ENCODE measurements at regions not wholly inside any gene's neighbourhood (a gene's known extent, or its start where the extent isn't known, plus 50 kb on each side); places are given as distances from the start of the nearest gene placed in this dataset.

DNA sequence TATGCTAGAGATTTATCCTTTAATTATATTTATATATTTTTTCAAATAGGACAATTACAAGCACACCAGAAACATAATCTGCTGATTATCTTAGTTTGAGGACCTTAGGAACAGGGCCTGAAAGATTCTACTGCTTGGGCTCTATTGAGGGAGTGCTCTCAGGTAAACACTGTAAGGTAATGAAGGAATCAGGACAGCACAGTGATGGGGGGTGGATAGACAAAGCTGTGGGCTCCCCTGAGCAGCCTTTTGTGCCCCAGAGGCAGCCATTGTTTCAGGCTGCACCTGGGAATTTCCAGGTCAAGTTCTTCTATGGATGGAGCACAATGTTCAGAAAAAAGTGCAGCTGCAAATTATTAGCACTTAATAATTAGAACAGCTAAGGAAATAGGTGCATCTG is 848.0 kb upstream of the CADM2 start:
- Histone ChIP-seq H3K9me2 (replicated peaks; ENCODE audit: insufficient read depth, low read length) (no peaks in the 10 kb centered on the region), H3K9ac (ENCODE audit: low read length) (no peak overlapping the region), H3K27ac (ENCODE audit: low read length) (no peak overlapping the region), H3K4me2 (ENCODE audit: low read depth, low read length) (no peak overlapping the region), H3K4me1 (ENCODE audit: low read length) (no peaks in the 10 kb centered on the region), H2AFZ (ENCODE audit: low read length) (no peak overlapping the region), H3K9me3 (replicated peaks; ENCODE audit: insufficient read depth, low read length) (no peaks in the 10 kb centered on the region), H3K27me3 (replicated peaks; ENCODE audit: insufficient read depth, low read length) (no peaks in the 10 kb centered on the region), H3K36me3 (replicated peaks; ENCODE audit: insufficient read depth, low read length) (no peaks in the 10 kb centered on the region), H3F3A (ENCODE audit: insufficient read depth, low read length) (no peaks in the 10 kb centered on the region), H4K20me1 (ENCODE audit: insufficient read depth, low read length) (no peaks in the 10 kb centered on the region), H3K79me2 (ENCODE audit: low read length) (no peaks in the 10 kb centered on the region), H3K4me3 (ENCODE audit: low read length) (no peak overlapping the region)
- no peak for DNase-seq
- no peak for TF ChIP-seq EZH2phosphoT487 (IDR thresholded peaks at IDR 0.05; ENCODE audit: low read length)
- TF ChIP-seq, protein P1, sequence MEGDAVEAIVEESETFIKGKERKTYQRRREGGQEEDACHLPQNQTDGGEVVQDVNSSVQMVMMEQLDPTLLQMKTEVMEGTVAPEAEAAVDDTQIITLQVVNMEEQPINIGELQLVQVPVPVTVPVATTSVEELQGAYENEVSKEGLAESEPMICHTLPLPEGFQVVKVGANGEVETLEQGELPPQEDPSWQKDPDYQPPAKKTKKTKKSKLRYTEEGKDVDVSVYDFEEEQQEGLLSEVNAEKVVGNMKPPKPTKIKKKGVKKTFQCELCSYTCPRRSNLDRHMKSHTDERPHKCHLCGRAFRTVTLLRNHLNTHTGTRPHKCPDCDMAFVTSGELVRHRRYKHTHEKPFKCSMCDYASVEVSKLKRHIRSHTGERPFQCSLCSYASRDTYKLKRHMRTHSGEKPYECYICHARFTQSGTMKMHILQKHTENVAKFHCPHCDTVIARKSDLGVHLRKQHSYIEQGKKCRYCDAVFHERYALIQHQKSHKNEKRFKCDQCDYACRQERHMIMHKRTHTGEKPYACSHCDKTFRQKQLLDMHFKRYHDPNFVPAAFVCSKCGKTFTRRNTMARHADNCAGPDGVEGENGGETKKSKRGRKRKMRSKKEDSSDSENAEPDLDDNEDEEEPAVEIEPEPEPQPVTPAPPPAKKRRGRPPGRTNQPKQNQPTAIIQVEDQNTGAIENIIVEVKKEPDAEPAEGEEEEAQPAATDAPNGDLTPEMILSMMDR (IDR thresholded peaks at IDR 0.05; ENCODE audit: low read length) = no peak
- no peak for TF ChIP-seq EZH2 (optimal IDR thresholded peaks at IDR 0.05; ENCODE audit: low read depth, low read length)

DNA sequence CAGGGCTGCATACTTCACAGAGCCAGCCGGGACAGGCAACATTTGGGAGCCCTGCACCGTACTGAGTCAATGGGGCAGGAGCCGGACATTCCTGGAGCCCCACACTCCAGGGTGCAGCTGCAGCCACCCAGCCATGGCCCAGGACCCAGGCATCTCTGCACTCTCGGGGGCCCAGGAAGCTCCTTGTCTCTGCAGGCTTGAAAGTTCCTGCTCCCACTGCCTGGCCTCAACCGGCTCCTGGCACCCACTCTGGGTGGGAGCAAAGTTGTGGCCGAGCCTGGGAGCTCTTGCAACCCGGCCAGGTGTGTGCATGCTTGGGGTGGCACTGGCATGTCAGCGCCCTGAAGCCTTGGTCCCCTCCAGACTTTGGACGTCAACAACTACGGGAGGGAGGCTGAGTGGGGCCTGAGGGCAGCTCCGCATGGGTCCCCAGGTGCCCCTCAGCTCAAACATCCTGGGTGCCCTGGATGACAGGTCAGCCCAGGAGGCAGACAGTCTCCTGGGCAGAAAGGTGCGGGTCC is 833.5 kb upstream of the CADM2 start:
- Histone ChIP-seq H2AFZ (ENCODE audit: low read length) (no peak overlapping the region), H3K9me3 (replicated peaks; ENCODE audit: insufficient read depth, low read length) (no peaks in the 10 kb centered on the region), H3K9ac (ENCODE audit: low read length) (no peak overlapping the region), H3F3A (ENCODE audit: insufficient read depth, low read length) (no peaks in the 10 kb centered on the region), H3K4me2 (ENCODE audit: low read depth, low read length) (no peak overlapping the region), H3K9me2 (replicated peaks; ENCODE audit: insufficient read depth, low read length) (no peaks in the 10 kb centered on the region), H4K20me1 (ENCODE audit: insufficient read depth, low read length) (no peaks in the 10 kb centered on the region), H3K36me3 (replicated peaks; ENCODE audit: insufficient read depth, low read length) (no peaks in the 10 kb centered on the region), H3K27me3 (replicated peaks; ENCODE audit: insufficient read depth, low read length) (no peaks in the 10 kb centered on the region), H3K27ac (ENCODE audit: low read length) (no peak overlapping the region), H3K79me2 (ENCODE audit: low read length) (no peaks in the 10 kb centered on the region), H3K4me1 (ENCODE audit: low read length) (no peaks in the 10 kb centered on the region), H3K4me3 (ENCODE audit: low read length) (no peak overlapping the region)
- DNase-seq = no peak
- TF ChIP-seq EZH2phosphoT487 (IDR thresholded peaks at IDR 0.05; ENCODE audit: low read length) = no peak
- TF ChIP-seq, protein P1 (IDR thresholded peaks at IDR 0.05; ENCODE audit: low read length) = no peak
- no peak for TF ChIP-seq EZH2 (optimal IDR thresholded peaks at IDR 0.05; ENCODE audit: low read depth, low read length)

DNA sequence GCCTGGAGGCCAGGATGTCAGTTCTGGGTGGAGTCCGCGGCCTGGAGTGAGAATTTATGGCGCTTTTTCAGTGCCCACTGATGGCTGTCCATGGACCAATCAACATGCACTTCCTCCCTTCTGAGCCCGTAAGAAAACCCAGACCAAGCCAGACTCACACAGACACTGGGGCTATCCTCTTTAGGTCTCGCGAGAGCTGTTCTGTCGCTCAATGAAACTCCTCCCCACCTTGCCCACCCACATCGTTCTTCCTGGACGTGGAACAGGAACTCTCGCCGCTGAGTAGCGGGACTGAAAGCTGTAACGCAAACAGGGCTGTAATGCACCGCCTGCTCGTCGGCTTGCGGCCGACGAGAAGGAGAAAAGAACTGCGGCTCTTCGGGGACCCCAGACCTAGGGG is 833.0 kb upstream of the CADM2 start:
- Histone ChIP-seq H3K4me2 (ENCODE audit: low read depth, low read length) (no peak overlapping the region), H3K79me2 (ENCODE audit: low read length) (no peaks in the 10 kb centered on the region), H3K9ac (ENCODE audit: low read length) (no peak overlapping the region), H3K4me1 (ENCODE audit: low read length) (no peaks in the 10 kb centered on the region), H2AFZ (ENCODE audit: low read length) (no peak overlapping the region), H3K9me2 (replicated peaks; ENCODE audit: insufficient read depth, low read length) (no peaks in the 10 kb centered on the region), H3F3A (ENCODE audit: insufficient read depth, low read length) (no peaks in the 10 kb centered on the region), H3K4me3 (ENCODE audit: low read length) (no peak overlapping the region), H3K27ac (ENCODE audit: low read length) (no peak overlapping the region), H3K36me3 (replicated peaks; ENCODE audit: insufficient read depth, low read length) (no peaks in the 10 kb centered on the region), H4K20me1 (ENCODE audit: insufficient read depth, low read length) (no peaks in the 10 kb centered on the region), H3K9me3 (replicated peaks; ENCODE audit: insufficient read depth, low read length) (no peaks in the 10 kb centered on the region), H3K27me3 (replicated peaks; ENCODE audit: insufficient read depth, low read length) (no peaks in the 10 kb centered on the region)
- no peak for DNase-seq
- TF ChIP-seq EZH2phosphoT487 (IDR thresholded peaks at IDR 0.05; ENCODE audit: low read length) (no peak), EZH2 (optimal IDR thresholded peaks at IDR 0.05; ENCODE audit: low read depth, low read length) (no peak)
- TF ChIP-seq, protein P1 (IDR thresholded peaks at IDR 0.05; ENCODE audit: low read length) = no peak
